ENCODE measurements at regions not wholly inside any gene's neighbourhood (a gene's known extent, or its start where the extent isn't known, plus 50 kb on each side); places are given as distances from the start of the nearest gene placed in this dataset.

GRCh38 chr11:26086028-26086427 is 245.9 kb upstream of the ANO3 start:
- no peak for TF ChIP-seq CTCF (conservative IDR thresholded peaks at IDR 0.05; ENCODE audit: low read depth, low read length)
- Histone ChIP-seq H3K79me2 (ENCODE audit: insufficient read depth, low read depth) (no peaks in the 10 kb centered on the region), H3K27me3 (ENCODE audit: insufficient read depth, low read depth) (no peaks in the 10 kb centered on the region), H3K4me1 (ENCODE audit: low read depth, poor library complexity, severe bottlenecking) (peaks cover 35% of the 10 kb centered on the region), H3K36me3 (ENCODE audit: insufficient read depth) (no peaks in the 10 kb centered on the region), H3K27ac (no peak overlapping the region), H2AFZ (ENCODE audit: low read depth) (no peak overlapping the region), H3K4me3 (IDR thresholded peaks at IDR 0.05; ENCODE audit: insufficient read depth, low read depth, low read length) (no peak overlapping the region), H3K9ac (no peak overlapping the region), H4K20me1 (ENCODE audit: insufficient read depth) (no peaks in the 10 kb centered on the region), H3K4me2 (peak overlapping the region; percentile 60; the same call in 1 of the 2 replicates)

GRCh38 chr11:26087120-26087935 is 244.6 kb upstream of the ANO3 start:
- Histone ChIP-seq H3K9ac (no peak overlapping the region), H3K4me1 (ENCODE audit: low read depth, poor library complexity, severe bottlenecking) (peaks cover 35% of the 10 kb centered on the region), H4K20me1 (ENCODE audit: insufficient read depth) (no peaks in the 10 kb centered on the region), H2AFZ (ENCODE audit: low read depth) (0 out of 2 replicates have a peak overlapping the region, but pooled peaks have one; percentile 42), H3K27ac (no peak overlapping the region; the same call in 1 of the 2 replicates), H3K4me2 (peak overlapping the region; percentile 60), H3K36me3 (ENCODE audit: insufficient read depth) (no peaks in the 10 kb centered on the region), H3K27me3 (ENCODE audit: insufficient read depth, low read depth) (no peaks in the 10 kb centered on the region), H3K4me3 (IDR thresholded peaks at IDR 0.05; ENCODE audit: insufficient read depth, low read depth, low read length) (no peak overlapping the region), H3K79me2 (ENCODE audit: insufficient read depth, low read depth) (no peaks in the 10 kb centered on the region)
- TF ChIP-seq CTCF (conservative IDR thresholded peaks at IDR 0.05; ENCODE audit: low read depth, low read length): no peak

GRCh38 chr11:26088391-26088790 is 243.5 kb upstream of the ANO3 start:
- Histone ChIP-seq H4K20me1 (ENCODE audit: insufficient read depth) (no peaks in the 10 kb centered on the region), H3K4me2 (no peak overlapping the region), H3K36me3 (ENCODE audit: insufficient read depth) (no peaks in the 10 kb centered on the region), H2AFZ (ENCODE audit: low read depth) (no peak overlapping the region), H3K4me3 (IDR thresholded peaks at IDR 0.05; ENCODE audit: insufficient read depth, low read depth, low read length) (no peak overlapping the region), H3K79me2 (ENCODE audit: insufficient read depth, low read depth) (no peaks in the 10 kb centered on the region), H3K9ac (no peak overlapping the region), H3K27me3 (ENCODE audit: insufficient read depth, low read depth) (no peaks in the 10 kb centered on the region), H3K27ac (no peak overlapping the region), H3K4me1 (ENCODE audit: low read depth, poor library complexity, severe bottlenecking) (peaks cover 35% of the 10 kb centered on the region)
- no peak for TF ChIP-seq CTCF (conservative IDR thresholded peaks at IDR 0.05; ENCODE audit: low read depth, low read length)

- no peaks in the 10 kb centered on the region for H3K79me2 ChIP-seq (ENCODE audit: insufficient read depth, low read depth)
- no peak overlapping the region for H3K4me3 ChIP-seq (IDR thresholded peaks at IDR 0.05; ENCODE audit: insufficient read depth, low read depth, low read length)
- peaks cover 35% of the 10 kb centered on the region for H3K4me1 ChIP-seq (ENCODE audit: low read depth, poor library complexity, severe bottlenecking)
- no peak overlapping the region for H3K27ac ChIP-seq
- TF ChIP-seq CTCF (conservative IDR thresholded peaks at IDR 0.05; ENCODE audit: low read depth, low read length): no peak
- H3K9ac ChIP-seq: no peak overlapping the region
- H3K4me2 ChIP-seq: no peak overlapping the region
- H3K36me3 ChIP-seq (ENCODE audit: insufficient read depth): no peaks in the 10 kb centered on the region
- no peak overlapping the region for H2AFZ ChIP-seq (ENCODE audit: low read depth)
- H4K20me1 ChIP-seq (ENCODE audit: insufficient read depth): no peaks in the 10 kb centered on the region
- no peaks in the 10 kb centered on the region for H3K27me3 ChIP-seq (ENCODE audit: insufficient read depth, low read depth)
Measured at GRCh38 chr11:26090651-26091050, 241.3 kb upstream of the ANO3 start.

Data from KMS-11 (cell line).